ENCODE measurements at regions not wholly inside any gene's neighbourhood (a gene's known extent, or its start where the extent isn't known, plus 50 kb on each side); places are given as distances from the start of the nearest gene placed in this dataset.

- FAIRE-seq (no peak), ATAC-seq (no peak), DNase-seq (ENCODE audit: extremely low read depth in 1 of 4, low spot score in 3 of 4) (no peak)
- Histone ChIP-seq H3K27ac (ENCODE audit: extremely low read depth, low read depth, low read length) (no peak overlapping the region), H3K4me2 (ENCODE audit: insufficient read depth, low read length) (no peak overlapping the region), H3K79me2 (ENCODE audit: control insufficient read depth, insufficient read depth, low read length) (no peaks in the 10 kb centered on the region), H3K9ac (ENCODE audit: insufficient read depth in 1 of 2, low read depth in 2 of 2, low read length in 2 of 2) (no peak overlapping the region), H3K4me3 (no peak overlapping the region), H3K27me3 (ENCODE audit: control insufficient read depth in 2 of 2, insufficient read depth in 2 of 2, low read length in 2 of 2) (no peaks in the 10 kb centered on the region), H3K4me1 (replicated peaks in 1 of 2; ENCODE audit: control insufficient read depth in 2 of 2, insufficient read depth in 2 of 2, low read length in 2 of 2) (no peaks in the 10 kb centered on the region), H3K9me3 (replicated peaks; ENCODE audit: control insufficient read depth, insufficient read depth, low read depth, low read length) (no peaks in the 10 kb centered on the region), H2AFZ (ENCODE audit: low read depth, low read length) (no peak overlapping the region), H4K20me1 (replicated peaks; ENCODE audit: control insufficient read depth, insufficient read depth, low read length) (no peaks in the 10 kb centered on the region), H3K36me3 (ENCODE audit: control insufficient read depth, insufficient read depth, low read length) (no peaks in the 10 kb centered on the region), H3K9me1 (ENCODE audit: control insufficient read depth, insufficient read depth, low read length) (no peaks in the 10 kb centered on the region)
- BruUV-seq (replicated peaks) = no TSS peak
- POLR2A ChIA-PET = no interaction called here
- CTCF ChIA-PET (ENCODE audit: low intra/inter-chr PET ratio) = no interaction called here
- 0% methylated on average over 1 of the region's 2 CpGs for WGBS (ENCODE audit: insufficient coverage, low coverage, missing lambda C conversion rate)
- in situ Hi-C loops (cut with MboI) (no loop called here), intact Hi-C loops (cut with micrococcal nuclease) (no loop called here)
- TF ChIP-seq SAFB (IDR thresholded peaks at IDR 0.05; ENCODE audit: borderline replicate concordance, low read depth, low read length) = no peak
- 0 out of 2 replicates have a peak, but pooled peaks have one; percentile 27 for TF ChIP-seq FOSL1 (tag; conservative IDR thresholded peaks at IDR 0.05)
Measured at GRCh38 chr16:26599785-26600104, 467.0 kb upstream of the C16orf82 start.

- WGBS (ENCODE audit: insufficient coverage, low coverage, missing lambda C conversion rate) = 0% methylated on average over 1 of the region's 1 CpG
- Histone ChIP-seq H3K36me3 (ENCODE audit: control insufficient read depth, insufficient read depth, low read length) (no peaks in the 10 kb centered on the region), H4K20me1 (replicated peaks; ENCODE audit: control insufficient read depth, insufficient read depth, low read length) (no peaks in the 10 kb centered on the region), H3K9me3 (replicated peaks; ENCODE audit: control insufficient read depth, insufficient read depth, low read depth, low read length) (no peaks in the 10 kb centered on the region), H3K4me3 (no peak overlapping the region), H3K9ac (ENCODE audit: insufficient read depth in 1 of 2, low read depth in 2 of 2, low read length in 2 of 2) (no peak overlapping the region), H3K79me2 (ENCODE audit: control insufficient read depth, insufficient read depth, low read length) (no peaks in the 10 kb centered on the region), H2AFZ (ENCODE audit: low read depth, low read length) (no peak overlapping the region), H3K4me1 (replicated peaks in 1 of 2; ENCODE audit: control insufficient read depth in 2 of 2, insufficient read depth in 2 of 2, low read length in 2 of 2) (no peaks in the 10 kb centered on the region), H3K27ac (ENCODE audit: extremely low read depth, low read depth, low read length) (no peak overlapping the region), H3K4me2 (ENCODE audit: insufficient read depth, low read length) (no peak overlapping the region), H3K27me3 (ENCODE audit: control insufficient read depth in 2 of 2, insufficient read depth in 2 of 2, low read length in 2 of 2) (0 out of 5 replicates have a peak, but pooled peaks cover 0 to 5% of the 10 kb centered on the region in 2 experiments), H3K9me1 (ENCODE audit: control insufficient read depth, insufficient read depth, low read length) (no peaks in the 10 kb centered on the region)
- POLR2A ChIA-PET = no interaction called here
- BruUV-seq (replicated peaks) = no TSS peak
- FAIRE-seq = no peak
- intact Hi-C loops (cut with micrococcal nuclease) (no loop called here), in situ Hi-C loops (cut with MboI) (no loop called here)
- DNase-seq (ENCODE audit: extremely low read depth in 1 of 4, low spot score in 3 of 4) = no peak
- ATAC-seq = no peak
- CTCF ChIA-PET (ENCODE audit: low intra/inter-chr PET ratio) = no interaction called here
- TF ChIP-seq HOMEZ (CRISPR knock-in tag; IDR thresholded peaks at IDR 0.05) (no peak), RBBP5 (IDR thresholded peaks at IDR 0.05; ENCODE audit: borderline replicate concordance, insufficient read depth, low read length, poor library complexity, severe bottlenecking) (no peak), SETDB1 (IDR thresholded peaks at IDR 0.05; ENCODE audit: low read length) (no peak), THAP7 (CRISPR knock-in tag; IDR thresholded peaks at IDR 0.05) (no peak), ZNF764 (CRISPR knock-in tag; IDR thresholded peaks at IDR 0.05; ENCODE audit: low read depth) (no peak), NFIX (CRISPR knock-in tag; IDR thresholded peaks at IDR 0.05; ENCODE audit: low read depth) (no peak), MBD1 (CRISPR knock-in tag; IDR thresholded peaks at IDR 0.05) (no peak), MAFK (IDR thresholded peaks at IDR 0.05; ENCODE audit: low read length) (no peak)
- TF ChIP-seq, protein P1, sequence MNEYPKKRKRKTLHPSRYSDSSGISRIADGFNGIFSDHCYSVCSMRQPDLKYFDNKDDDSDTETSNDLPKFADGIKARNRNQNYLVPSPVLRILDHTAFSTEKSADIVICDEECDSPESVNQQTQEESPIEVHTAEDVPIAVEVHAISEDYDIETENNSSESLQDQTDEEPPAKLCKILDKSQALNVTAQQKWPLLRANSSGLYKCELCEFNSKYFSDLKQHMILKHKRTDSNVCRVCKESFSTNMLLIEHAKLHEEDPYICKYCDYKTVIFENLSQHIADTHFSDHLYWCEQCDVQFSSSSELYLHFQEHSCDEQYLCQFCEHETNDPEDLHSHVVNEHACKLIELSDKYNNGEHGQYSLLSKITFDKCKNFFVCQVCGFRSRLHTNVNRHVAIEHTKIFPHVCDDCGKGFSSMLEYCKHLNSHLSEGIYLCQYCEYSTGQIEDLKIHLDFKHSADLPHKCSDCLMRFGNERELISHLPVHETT (CRISPR knock-in tag; conservative IDR thresholded peaks at IDR 0.05 in 1 of 2, IDR thresholded peaks at IDR 0.05 in 1 of 2) = no peak
Measured at GRCh38 chr16:26601335-26601734, 465.4 kb upstream of the C16orf82 start.
